ENCODE measurements at regions not wholly inside any gene's neighbourhood (a gene's known extent, or its start where the extent isn't known, plus 50 kb on each side); places are given as distances from the start of the nearest gene placed in this dataset.

GRCh38 chr11:21687643-21688042 lies 505.2 kb upstream of the ANO5 start:
- TF ChIP-seq CTCF (IDR thresholded peaks at IDR 0.05): no peak
- H3K4me1 ChIP-seq: no peaks in the 10 kb centered on the region
- no peaks in the 10 kb centered on the region for H3K36me3 ChIP-seq
- no peak overlapping the region for H3K27ac ChIP-seq
- H3K27me3 ChIP-seq: no peaks in the 10 kb centered on the region
- no peak for DNase-seq (ENCODE audit: low spot score)
- H3K4me3 ChIP-seq: no peak overlapping the region
- H3K9me3 ChIP-seq: peaks cover 0 to 10% of the 10 kb centered on the region in 2 donors

- H3K27ac ChIP-seq: no peak overlapping the region
- no peak for DNase-seq (ENCODE audit: low spot score)
- TF ChIP-seq CTCF (IDR thresholded peaks at IDR 0.05): no peak
Observed at GRCh38 chr11:21704539-21704938, 488.3 kb upstream of the ANO5 start.

GRCh38 chr11:21707116-21707739 lies 485.7 kb upstream of the ANO5 start:
- no peaks in the 10 kb centered on the region for H3K36me3 ChIP-seq
- no peak overlapping the region for H3K27ac ChIP-seq
- no peak for TF ChIP-seq CTCF (IDR thresholded peaks at IDR 0.05)
- H3K27me3 ChIP-seq: no peaks in the 10 kb centered on the region
- no peak for DNase-seq (ENCODE audit: low spot score)
- H3K9me3 ChIP-seq: no peaks in the 10 kb centered on the region
- H3K4me1 ChIP-seq: no peaks in the 10 kb centered on the region
- H3K4me3 ChIP-seq: no peak overlapping the region

More at GRCh38 chr11:21704539-21704938, 488.3 kb upstream of the ANO5 start:
- no peaks in the 10 kb centered on the region for H3K36me3 ChIP-seq
- H3K27me3 ChIP-seq: no peaks in the 10 kb centered on the region
- no peaks in the 10 kb centered on the region for H3K4me1 ChIP-seq
- no peak overlapping the region for H3K4me3 ChIP-seq
- H3K9me3 ChIP-seq: no peaks in the 10 kb centered on the region

- no peaks in the 10 kb centered on the region for H3K9me3 ChIP-seq
- DNase-seq (ENCODE audit: low spot score): no peak
- no peak overlapping the region for H3K27ac ChIP-seq
- no peak for TF ChIP-seq CTCF (IDR thresholded peaks at IDR 0.05)
- no peaks in the 10 kb centered on the region for H3K27me3 ChIP-seq
- no peaks in the 10 kb centered on the region for H3K4me1 ChIP-seq
- no peak overlapping the region for H3K4me3 ChIP-seq
- no peaks in the 10 kb centered on the region for H3K36me3 ChIP-seq
Observed at GRCh38 chr11:21710809-21711208, 482.1 kb upstream of the ANO5 start.

GRCh38 chr11:21711341-21711740 lies 481.5 kb upstream of the ANO5 start:
- no peak for DNase-seq (ENCODE audit: low spot score)
- no peak for TF ChIP-seq CTCF (IDR thresholded peaks at IDR 0.05)
- Histone ChIP-seq H3K27ac (no peak overlapping the region), H3K4me3 (no peak overlapping the region), H3K36me3 (no peaks in the 10 kb centered on the region), H3K27me3 (no peaks in the 10 kb centered on the region), H3K9me3 (no peaks in the 10 kb centered on the region), H3K4me1 (no peaks in the 10 kb centered on the region)

- Histone ChIP-seq H3K4me1 (no peaks in the 10 kb centered on the region), H3K27ac (no peak overlapping the region), H3K4me3 (no peak overlapping the region), H3K27me3 (no peaks in the 10 kb centered on the region), H3K36me3 (no peaks in the 10 kb centered on the region), H3K9me3 (peaks cover 0 to 9% of the 10 kb centered on the region in 2 donors)
- no peak for TF ChIP-seq CTCF (IDR thresholded peaks at IDR 0.05)
- no peak for DNase-seq (ENCODE audit: low spot score)
Observed at GRCh38 chr11:21723678-21724077, 469.2 kb upstream of the ANO5 start.
